ENCODE measurements at regions not wholly inside any gene's neighbourhood (a gene's known extent, or its start where the extent isn't known, plus 50 kb on each side); places are given as distances from the start of the nearest gene placed in this dataset.

GRCh38 chr5:10153394-10153793 is 96.3 kb downstream of the ATPSCKMT start:
- DNase-seq (ENCODE audit: extremely low read depth, low read depth): no peak
- TF ChIP-seq CTCF (IDR thresholded peaks at IDR 0.05; ENCODE audit: low read depth, low read length, missing control alignments): no peak
- no peak overlapping the region for H3K4me3 ChIP-seq (replicated peaks; ENCODE audit: low read depth, low read length)

- TF ChIP-seq CTCF (IDR thresholded peaks at IDR 0.05; ENCODE audit: low read depth, low read length, missing control alignments): no peak
- no peak for DNase-seq (ENCODE audit: extremely low read depth, low read depth)
These were observed 98.0 kb downstream of the ATPSCKMT start for GRCh38 chr5:10151656-10152055.

GRCh38 chr5:10149911-10150310 is 99.8 kb downstream of the ATPSCKMT start:
- no peak for DNase-seq (ENCODE audit: extremely low read depth, low read depth)
- no peak overlapping the region for H3K4me3 ChIP-seq (replicated peaks; ENCODE audit: low read depth, low read length)
- TF ChIP-seq CTCF (IDR thresholded peaks at IDR 0.05; ENCODE audit: low read depth, low read length, missing control alignments): no peak

More at GRCh38 chr5:10151656-10152055, 98.0 kb downstream of the ATPSCKMT start:
- no peak overlapping the region for H3K4me3 ChIP-seq (replicated peaks; ENCODE audit: low read depth, low read length)

DNA sequence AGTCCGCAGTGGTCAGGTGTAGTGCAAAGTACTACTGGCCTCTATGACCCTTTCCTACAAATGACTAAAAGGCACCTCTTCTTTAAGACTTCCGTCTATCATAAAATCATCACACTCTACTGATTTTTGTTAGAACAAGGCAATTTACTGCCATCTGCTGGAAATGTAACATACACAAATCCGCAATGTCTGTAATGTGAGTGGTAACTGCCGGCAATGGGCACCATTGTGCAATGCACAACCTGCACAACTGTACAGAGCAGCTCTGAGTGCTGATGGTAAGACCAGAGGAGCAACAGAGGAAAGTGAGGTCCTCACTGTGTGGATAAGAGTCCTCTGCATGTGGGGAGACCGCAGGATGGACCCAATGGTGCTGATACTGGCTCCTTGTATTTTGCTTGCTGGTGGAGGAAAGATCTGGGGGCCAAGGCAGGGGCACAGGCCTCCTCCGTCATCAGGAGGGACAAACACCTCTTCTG is 103.7 kb downstream of the ATPSCKMT start:
- peak; percentile 27 for TF ChIP-seq CTCF (IDR thresholded peaks at IDR 0.05; ENCODE audit: low read depth, low read length, missing control alignments)

DNA sequence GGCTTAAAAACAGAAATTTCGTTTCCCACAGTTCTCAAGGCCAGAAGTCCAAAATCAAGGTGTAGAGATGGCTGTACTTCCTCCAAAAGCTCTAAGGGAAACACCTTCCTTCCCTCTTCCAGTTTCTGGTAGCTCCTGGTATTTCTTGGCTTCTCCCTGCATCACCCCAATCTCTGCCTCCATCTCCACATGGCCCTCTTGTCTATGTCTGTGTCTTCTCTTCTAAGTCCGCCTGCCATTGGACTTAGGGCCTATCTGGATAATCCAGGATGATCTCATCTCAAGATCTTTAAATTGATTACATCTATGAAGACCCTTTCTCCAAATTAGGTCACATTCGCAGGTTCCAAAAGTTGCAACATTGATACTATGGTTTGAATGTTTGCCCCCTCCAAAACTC is 105.6 kb downstream of the ATPSCKMT start:
- DNase-seq (ENCODE audit: extremely low read depth, low read depth): no peak
- no peak for TF ChIP-seq CTCF (IDR thresholded peaks at IDR 0.05; ENCODE audit: low read depth, low read length, missing control alignments)

More for the DNA sequence above, 103.7 kb downstream of the ATPSCKMT start:
- peak; percentile 22 for DNase-seq (ENCODE audit: extremely low read depth, low read depth)
- H3K4me3 ChIP-seq (replicated peaks; ENCODE audit: low read depth, low read length): no peak overlapping the region

DNA sequence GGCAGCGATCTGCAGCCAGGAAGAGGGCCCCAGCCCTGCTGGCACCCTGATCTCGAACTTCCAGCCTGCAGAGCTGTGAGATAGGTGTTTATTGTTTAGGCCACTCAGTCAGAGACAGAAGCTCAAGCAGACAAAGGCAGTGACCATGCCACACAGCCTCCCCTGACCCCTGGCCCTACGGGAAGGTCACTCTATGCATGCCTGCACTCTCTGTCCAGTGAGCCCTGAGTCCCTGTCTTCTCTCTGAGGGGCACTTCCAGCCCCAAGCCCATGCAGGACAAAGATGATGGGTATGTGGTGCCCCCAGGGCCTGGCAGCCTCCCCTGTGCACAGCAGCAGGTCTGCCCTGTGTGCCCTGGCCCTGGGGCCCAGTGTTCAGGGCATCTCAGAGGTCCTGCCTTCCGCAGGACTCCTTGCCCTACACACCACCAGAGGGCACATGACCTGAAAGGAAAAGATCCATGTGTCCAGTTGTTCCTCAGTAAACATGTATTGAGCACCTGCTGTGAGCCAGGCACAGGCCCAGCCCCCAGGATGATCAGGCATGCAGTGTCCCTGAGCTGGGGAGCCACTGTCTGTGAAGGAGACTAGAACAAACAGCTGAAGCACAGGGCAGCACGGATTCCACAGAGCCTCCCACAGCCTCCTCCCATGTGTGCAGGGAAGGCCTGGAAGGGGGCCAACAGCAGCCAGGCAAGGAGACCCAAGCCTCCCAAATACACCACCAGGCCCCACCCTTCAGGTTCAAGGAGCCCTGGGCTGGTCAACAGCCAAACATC is 109.3 kb downstream of the ATPSCKMT start:
- DNase-seq (ENCODE audit: extremely low read depth, low read depth): no peak
- peak; percentile 41 for TF ChIP-seq CTCF (IDR thresholded peaks at IDR 0.05; ENCODE audit: low read depth, low read length, missing control alignments)
- H3K4me3 ChIP-seq (replicated peaks; ENCODE audit: low read depth, low read length): no peak overlapping the region

More for the DNA sequence above, 105.6 kb downstream of the ATPSCKMT start:
- H3K4me3 ChIP-seq (replicated peaks; ENCODE audit: low read depth, low read length): no peak overlapping the region
